ENCODE measurements at regions not wholly inside any gene's neighbourhood (a gene's known extent, or its start where the extent isn't known, plus 50 kb on each side); places are given as distances from the start of the nearest gene placed in this dataset.

DNA sequence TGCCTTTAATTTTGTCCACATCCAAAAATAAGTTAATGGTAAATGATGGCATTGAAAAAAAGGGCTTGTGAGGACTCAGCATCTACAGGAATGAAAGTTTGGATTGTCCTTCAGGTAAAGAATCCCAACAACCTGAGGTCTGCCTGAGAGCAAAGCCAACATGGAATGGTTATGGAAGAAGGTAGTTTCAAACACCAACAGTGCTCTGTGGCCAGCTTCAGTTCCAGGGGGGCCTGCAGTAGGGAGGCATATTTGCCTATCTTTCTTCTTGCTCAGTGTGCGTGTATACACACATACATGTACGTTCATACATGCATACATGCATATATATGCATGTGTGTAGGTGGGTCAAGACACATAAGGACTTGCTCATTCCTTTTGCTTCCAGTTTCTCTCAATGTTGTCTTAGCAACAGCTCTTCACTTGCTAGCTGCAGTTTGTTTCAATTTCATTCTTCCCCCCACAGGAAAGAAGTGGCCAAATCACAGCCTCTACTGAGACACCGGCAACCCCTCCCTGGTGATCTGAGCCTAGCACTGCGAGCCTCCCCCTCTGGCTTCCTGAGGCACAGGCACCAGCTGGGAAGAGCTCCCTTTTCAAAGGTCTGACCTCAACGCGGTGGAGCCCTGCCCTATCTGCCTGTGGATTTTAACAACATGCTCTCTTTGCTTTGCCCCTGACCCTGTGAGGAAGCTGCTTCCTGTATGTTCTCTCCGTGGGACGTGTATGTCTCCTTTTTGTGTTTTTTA, 146.2 kb downstream of the KLF13 start:
- no peak for DNase-seq (ENCODE audit: low read depth in 3 of 3, low spot score in 1 of 3)

DNA sequence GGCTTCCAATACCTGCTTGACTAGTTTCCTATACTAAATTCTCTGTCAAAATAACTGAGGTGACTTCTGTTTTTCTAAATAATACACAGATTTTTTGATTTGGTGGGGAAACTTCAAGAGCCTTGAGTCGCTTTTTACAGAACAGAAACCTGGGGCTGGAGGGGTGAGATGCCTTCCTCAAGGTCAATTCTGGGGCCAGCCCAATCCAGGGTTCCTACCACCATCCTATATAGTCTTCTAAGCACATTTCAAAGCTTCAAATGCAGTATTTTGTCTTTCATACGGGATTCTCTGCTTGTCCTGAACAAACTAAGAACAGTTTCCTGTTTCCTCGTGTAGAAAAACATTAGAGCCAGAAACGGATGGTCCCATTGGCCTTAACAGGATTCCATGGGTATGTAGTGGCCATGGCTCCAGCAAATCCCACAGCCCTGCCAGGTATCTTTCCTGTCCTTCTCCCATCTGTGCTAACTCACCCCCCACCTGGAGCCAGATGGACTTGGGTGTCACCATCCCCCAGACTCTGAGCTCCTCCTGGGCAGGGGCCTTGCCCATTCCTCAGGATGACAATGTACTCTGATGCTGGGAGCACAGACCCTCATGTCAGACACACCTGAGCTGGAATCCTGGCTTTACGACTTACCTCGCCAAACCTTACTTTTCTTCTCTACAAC, 146.9 kb downstream of the KLF13 start:
- DNase-seq (ENCODE audit: low read depth in 3 of 3, low spot score in 1 of 3): no peak

DNA sequence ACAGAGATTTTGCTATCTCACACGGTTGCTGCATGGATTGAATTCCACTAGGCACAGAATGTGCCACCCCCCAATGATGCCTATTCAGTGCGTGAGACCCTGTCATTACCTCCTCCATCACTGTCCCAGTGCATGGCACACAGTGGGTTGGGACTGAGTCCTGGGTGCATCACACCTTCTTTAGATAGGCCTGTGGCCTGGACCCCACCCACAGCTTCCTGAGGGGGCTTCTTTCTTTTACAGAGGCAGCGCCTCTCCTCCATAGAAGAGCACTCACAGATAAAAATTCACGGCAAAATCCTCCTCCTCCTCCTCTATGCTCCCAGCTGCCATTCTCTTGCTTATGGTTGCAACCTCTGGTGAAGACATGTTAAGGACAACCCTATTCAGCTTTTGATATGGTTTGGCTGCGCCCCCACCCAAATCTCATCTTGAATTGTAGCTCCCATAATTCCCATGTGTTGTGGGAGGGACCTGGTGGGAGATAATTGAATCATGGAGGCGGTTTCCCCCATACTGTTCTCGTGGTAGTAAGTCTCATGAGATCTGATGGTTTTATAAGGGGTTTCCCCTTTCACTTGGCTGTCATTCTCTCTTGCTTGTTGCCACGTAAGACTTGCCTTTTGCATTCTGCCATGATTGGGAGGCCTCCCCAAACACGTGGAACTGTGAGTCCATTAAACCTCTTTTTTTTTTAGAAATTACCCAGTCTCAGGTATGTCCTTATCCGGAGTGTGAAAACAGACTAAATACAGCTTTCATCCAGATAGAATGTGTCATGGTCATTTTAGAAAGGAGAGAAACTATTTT, 147.6 kb downstream of the KLF13 start:
- no peak for DNase-seq (ENCODE audit: low read depth in 3 of 3, low spot score in 1 of 3)

GRCh38 chr15:31476236-31476810, 149.7 kb downstream of the KLF13 start:
- no peak for DNase-seq (ENCODE audit: low read depth in 3 of 3, low spot score in 1 of 3)

DNA sequence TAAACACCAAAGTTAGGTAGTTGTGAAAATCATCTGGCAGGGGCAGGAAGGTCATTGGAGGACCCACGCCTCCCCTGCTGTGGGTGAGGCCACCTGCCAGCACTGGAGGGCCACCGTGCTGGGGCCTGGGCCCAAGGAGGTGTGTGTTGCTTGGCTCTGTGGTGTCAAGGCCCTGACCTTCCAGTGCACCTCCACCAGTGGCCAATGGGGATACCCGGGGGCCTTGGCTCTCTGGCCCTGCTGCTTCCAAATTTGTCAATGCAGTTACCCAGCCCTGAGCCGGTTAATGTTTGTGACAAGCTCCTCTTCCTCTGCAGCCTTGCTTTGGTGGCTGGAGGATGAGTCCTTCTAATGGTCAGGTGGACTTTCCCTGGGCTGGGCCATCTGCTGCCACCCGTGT, 150.2 kb downstream of the KLF13 start:
- no peak for DNase-seq (ENCODE audit: low read depth in 3 of 3, low spot score in 1 of 3)

DNA sequence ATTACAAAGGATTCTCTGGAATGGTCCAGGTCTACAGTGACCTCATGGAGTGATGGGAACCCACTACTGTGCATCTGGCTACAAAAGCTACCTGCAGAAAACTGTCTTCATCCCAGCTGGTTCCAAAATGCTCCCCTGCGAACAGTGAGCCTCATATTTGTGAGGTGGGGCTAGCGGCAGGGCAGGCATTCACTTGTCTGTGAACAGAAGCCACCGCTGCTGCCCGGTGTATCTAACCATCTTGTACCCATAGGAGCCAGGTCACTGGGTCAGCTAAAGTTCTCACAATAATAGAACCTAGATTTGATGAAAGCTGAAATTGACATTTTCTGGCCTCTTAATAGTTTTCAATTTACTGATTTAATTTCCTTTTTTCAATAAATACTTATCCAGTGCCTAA, 150.7 kb downstream of the KLF13 start:
- DNase-seq (ENCODE audit: low read depth in 3 of 3, low spot score in 1 of 3): no peak

DNA sequence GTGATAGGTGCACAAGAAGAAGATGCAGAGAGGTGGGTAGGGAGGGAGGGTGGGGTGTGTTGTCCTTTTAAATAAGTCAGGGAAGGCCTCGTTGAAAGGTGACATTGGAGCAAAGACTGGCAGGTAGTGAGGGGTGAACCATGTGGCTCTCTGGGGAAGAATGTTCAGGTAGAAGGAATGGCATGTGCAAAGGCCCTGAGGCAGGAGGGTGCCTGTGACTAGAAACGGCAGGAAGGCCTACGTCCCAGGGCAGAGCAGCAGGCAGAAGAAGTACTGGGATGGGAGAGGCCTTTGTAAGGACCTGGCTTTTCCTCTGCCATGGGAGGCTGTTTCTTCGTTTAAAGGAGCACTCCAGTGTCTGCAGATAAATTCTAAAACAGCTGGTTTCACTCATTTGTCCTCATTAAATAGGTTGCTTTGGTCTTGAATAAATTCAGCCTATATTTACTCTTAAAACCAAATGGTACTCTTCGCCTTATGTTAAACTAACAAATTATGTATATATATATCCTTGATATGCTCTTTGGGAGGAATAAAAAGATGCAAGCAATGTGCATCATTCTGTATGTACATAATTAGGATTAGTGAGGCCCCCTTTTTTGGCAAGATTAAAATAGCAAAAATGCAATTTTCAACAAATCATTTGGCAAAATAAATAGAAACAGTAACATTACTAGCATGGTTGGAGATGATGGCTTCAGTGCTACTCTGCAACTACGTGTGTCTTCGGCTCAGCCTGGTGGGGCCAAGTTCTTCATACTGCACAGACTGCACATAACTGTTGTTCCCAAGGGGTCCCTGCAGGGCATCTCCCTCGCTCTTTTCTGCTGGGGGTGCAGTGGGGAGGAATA, 151.4 kb downstream of the KLF13 start:
- DNase-seq (ENCODE audit: low read depth in 3 of 3, low spot score in 1 of 3): no peak

DNA sequence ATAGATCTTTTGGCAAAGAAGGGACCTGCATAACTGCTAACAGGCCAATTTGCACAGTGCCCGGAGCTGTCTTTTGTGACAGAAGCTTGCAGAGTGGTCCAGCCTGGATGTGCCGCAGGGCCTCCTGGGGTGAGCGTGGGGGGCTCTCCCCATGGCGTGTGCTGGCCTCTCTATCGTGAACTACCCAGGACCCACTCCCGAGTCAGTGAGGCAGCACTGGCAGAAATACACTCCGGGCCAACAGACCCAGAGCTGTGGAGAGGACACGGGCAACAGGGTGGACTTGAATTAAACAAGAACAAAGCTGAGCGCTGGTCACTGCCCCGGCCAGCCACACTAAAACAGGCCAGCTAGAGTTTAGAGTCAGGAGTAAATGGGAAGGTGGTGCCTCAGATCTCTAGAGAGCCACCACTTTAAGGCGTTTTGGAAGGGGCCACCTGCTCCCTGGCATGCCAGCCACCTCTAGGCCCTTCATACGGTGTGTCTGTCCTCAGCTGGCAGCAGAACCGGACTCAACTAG, 152.1 kb downstream of the KLF13 start:
- no peak for DNase-seq (ENCODE audit: low read depth in 3 of 3, low spot score in 1 of 3)

DNA sequence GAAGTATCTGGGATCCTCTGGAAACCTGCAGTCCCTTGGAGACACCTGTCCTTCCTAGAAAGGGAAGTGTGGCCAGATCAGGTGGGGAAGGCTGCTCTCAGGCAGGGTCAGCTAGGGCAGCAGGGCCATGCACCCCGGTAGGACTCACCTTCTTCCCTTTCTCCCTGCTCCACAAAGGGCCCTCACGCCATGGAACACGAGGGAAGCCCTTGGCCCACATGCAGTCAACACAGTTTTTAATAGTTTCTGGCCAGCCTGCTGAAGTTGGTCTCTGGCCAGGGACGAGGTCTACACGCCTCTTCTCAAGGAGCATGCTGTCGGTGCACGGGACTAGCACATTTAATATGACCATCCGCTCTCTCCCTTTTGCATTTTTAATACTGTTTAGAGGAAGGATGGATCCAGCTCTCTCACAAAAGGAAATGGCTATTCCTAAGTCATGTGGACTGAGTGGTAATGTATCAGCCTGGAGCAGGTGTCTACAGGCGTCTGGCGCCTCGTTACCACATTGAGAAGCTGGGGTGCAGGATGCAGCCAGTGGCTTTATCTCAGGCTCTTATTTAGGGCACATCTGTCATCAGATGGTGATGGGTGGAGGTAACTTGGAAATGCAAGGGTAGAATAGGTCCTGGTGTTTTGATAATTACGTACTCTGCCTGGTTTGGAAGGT, 153.9 kb downstream of the KLF13 start:
- no peak for DNase-seq (ENCODE audit: low read depth in 3 of 3, low spot score in 1 of 3)

GRCh38 chr15:31481142-31481541, 154.5 kb downstream of the KLF13 start:
- no peak for DNase-seq (ENCODE audit: low read depth in 3 of 3, low spot score in 1 of 3)

- no peak for DNase-seq (ENCODE audit: low read depth in 3 of 3, low spot score in 1 of 3)
Measured at GRCh38 chr15:31482122-31482922, 155.7 kb downstream of the KLF13 start.

- DNase-seq (ENCODE audit: low read depth in 3 of 3, low spot score in 1 of 3): peak in 1 of 3 donors; percentile 21
Measured at GRCh38 chr15:31483053-31483985, 156.7 kb downstream of the KLF13 start.

DNA sequence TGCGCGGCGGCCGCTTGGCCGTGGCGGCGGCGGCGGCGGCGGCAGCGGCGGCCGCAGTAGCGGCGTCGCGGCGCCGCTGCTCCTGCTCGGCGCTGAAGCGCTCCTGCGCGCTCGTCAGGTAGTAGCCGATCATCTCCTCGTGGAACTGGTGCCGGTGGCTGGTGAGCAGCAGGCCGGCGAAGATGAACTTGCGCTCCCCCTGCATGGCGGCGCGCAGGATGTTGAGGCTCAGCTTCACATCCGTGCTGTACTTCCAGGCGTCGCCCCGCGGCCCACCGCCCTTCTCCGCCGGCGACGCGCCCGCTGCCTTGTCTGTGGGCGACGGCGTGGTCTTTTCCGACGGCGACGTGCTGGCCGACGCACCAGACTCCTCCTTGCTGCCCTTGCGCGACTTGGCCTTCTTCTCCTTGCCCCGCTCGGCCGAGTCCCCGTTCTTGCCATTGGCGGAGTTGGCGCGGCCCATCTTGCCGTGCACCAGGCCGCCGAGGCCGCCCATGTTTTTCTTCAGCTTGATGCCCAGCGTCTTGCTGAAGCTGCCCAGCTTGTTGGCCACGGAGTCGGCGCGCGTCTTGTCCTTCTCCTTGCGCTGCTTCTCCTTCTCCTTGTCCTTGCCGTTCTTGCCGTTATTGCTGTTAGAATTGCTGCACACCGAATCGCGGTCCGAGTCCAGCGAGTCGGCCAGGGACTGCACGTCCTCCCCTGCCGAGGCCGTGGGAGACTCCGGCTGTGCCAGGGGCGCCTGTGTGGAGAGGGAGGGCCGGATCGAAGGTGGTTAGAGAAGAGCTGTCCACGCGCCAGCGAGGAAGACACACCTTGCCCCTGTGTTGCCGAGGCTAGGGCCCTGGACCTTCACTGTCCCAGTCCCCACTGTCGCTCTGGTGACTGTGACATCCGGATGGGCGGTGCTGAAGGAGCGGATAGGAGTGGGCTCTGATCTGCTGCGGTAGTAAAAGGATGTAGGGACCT, 157.6 kb downstream of the KLF13 start:
- no peak for DNase-seq (ENCODE audit: low read depth in 3 of 3, low spot score in 1 of 3)

- no peak for DNase-seq (ENCODE audit: low read depth in 3 of 3, low spot score in 1 of 3)
Measured at GRCh38 chr15:31484986-31485385, 158.4 kb downstream of the KLF13 start.

- no peak for DNase-seq (ENCODE audit: low read depth in 3 of 3, low spot score in 1 of 3)
Measured at GRCh38 chr15:31485431-31485830, 158.8 kb downstream of the KLF13 start.

DNA sequence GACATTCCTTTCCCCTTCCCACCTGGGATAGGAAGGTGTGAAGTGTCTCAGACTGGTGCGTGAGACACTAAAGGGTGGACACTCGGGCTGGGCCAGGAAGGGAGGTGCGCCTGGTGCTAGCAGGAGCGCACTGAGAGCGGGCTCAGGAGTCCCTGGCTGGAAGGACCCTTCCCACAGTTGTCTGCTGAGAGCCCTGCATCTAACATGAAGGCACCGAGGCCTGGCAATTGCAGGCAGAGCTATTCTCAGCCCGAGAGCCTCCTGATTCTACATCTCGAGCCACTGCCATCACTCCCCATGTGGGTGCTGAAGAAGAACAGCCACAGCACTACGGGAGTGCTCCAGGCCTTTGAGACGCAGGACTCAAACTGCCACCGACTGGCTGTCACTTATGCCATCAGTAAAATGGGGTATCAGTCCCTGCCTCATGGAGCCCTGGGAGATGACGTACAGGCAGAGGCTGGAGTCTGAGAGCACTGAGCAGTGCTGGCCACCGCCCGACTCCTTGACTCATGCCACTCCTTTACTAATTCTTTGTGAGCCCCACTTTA, 159.4 kb downstream of the KLF13 start:
- DNase-seq (ENCODE audit: low read depth in 3 of 3, low spot score in 1 of 3): no peak

DNA sequence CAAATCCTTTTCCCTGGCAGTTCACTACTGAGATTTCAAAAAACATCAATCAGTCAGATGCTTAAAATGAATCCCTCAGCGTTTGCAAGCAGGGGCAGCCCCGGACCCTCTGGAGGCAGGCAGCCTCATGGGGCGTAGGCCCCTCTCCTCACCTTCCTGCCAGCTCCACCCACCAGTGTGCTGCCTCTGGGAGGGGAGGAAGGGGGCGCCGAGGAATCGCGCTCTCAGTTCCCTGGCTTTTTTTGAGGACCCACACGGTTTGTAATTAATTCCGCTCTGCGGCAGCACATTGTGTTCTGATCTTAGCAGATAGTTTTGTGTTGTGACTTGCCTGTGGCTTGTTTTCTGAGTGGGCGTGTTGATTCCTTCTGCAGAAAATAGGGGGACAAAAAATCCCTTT, 159.9 kb downstream of the KLF13 start:
- no peak for DNase-seq (ENCODE audit: low read depth in 3 of 3, low spot score in 1 of 3)

Measured in stimulated activated CD4-positive, alpha-beta T cell treated with anti-CD3 and anti-CD28 coated beads, TNF-alpha, amount 100 ng/mL, for 1 hour (primary cell).